Medulla oblongata (tissue), 1 donor: ENCODE measurements at regions not wholly inside any gene's neighbourhood (a gene's known extent, or its start where the extent isn't known, plus 50 kb on each side); places are given as distances from the start of the nearest gene placed in this dataset.
A peak's percentile ranks its signal among the peaks of the same experiment; 100 is the strongest.

Experiments
- DNase-seq: peaks from one replicate; pipeline ENCODE4 v3.0.0-alpha.2; 2015; ENCODE audit errors: extremely low spot score

DNA sequence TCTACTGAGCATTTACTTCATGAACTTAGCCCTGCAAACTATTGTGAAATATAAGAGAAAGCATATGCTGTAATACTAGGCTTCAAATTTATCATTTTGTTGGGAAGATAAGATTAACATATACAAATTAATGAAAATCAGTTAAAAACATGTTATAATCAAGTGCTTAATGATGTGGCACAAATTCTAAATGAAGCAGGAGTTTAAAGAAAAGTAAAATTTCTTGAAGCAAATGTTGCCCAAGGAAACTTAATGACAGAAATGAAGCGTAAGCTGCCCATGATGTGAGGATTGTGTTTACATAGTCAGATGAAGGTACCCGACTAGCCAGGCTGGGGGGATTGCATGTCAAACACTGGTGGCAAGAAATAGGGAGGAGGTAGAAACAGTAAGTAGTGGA is 103.1 kb upstream of the GAP43 start:
- DNase-seq, result no peak

- no peak for DNase-seq
Observed at GRCh38 chr3:115520651-115521245, 102.6 kb upstream of the GAP43 start.

DNA sequence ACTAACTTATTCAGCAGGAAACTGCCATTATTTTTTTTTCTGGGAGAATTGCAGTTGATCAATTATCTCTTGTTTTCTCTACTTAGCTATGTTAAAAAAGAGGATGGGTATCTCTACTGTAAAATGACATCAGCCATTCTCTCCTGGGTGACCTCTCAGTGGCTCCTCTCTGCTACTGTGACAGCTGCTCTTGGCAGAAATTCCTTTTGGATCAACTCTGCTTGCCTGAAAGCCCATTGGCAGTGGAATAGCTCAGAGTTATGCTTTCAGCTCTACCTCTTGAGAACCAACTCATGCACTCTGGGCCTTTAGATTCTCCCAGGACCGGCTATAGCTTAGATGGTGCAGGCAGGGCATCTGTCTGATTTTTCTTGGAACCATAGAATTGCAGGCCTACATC is 99.9 kb upstream of the GAP43 start:
- DNase-seq, result peak; percentile 25

GRCh38 chr3:115524549-115524948 is 98.8 kb upstream of the GAP43 start:
- DNase-seq, result no peak

GRCh38 chr3:115525731-115526130 is 97.6 kb upstream of the GAP43 start:
- no peak for DNase-seq

DNA sequence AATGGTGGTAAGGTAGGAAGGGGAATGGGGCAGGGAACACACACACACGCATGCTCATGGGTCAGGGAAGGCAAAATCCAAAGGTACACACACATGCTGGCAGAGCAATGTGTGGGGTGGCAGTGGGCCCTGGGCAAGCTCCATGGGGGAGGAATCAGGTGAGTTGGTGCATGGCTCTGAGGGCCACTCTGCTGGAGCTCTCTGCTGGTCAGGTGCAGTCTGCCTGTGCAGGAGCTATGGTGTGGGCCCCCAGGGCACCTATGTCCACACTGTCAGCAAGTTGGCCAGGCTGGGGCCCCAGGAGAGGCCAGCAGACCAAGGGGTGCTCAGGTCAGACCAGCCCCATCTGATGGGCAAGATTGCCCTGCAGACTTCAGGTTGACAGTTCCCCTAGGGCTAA is 90.1 kb upstream of the GAP43 start:
- no peak for DNase-seq

GRCh38 chr3:115536171-115536570 is 87.1 kb upstream of the GAP43 start:
- DNase-seq, result no peak

DNA sequence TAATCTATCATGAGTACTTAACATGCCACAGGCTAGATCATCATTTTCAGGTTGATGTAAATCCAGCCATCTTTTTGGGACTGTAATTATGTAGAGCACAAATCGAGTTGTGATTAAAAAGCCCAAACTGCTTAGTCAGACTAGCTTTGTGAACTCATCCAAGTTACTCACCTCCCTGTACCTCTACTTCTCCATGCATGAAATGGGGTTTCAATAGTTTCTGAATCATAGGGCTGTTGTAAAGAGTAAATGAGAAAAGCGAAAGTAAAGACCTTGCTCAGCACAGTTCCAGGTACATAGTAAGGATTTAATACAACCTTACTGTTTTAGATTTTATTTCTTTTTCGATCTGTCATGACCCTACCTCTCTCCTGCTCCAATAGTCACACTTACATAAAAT is 85.6 kb upstream of the GAP43 start:
- DNase-seq, result no peak

- DNase-seq, result no peak
Observed at GRCh38 chr3:115547207-115547606, 76.1 kb upstream of the GAP43 start.

DNA sequence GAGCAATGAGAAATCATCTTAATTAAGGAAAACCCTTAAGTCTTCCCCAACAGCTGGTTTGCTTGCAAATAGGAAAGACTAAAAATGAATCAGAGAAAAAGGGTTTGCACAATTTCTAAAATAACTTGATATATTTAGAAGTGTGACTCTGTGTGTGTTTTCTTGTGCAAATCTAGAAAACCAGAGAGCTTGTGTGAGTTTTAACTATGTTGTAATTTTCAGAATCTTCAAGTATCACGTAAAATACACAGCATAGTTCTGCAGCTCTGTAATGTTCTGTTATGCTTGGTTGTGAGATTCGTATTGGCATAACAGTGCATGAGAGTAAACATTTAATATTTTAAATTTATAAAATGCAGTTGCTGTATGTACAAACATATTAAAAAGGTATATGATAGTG is 74.7 kb upstream of the GAP43 start:
- DNase-seq, result no peak

- no peak for DNase-seq
Observed at GRCh38 chr3:115549071-115549470, 74.2 kb upstream of the GAP43 start.

- peak; percentile 8 for DNase-seq
Observed at GRCh38 chr3:115550285-115550761, 73.0 kb upstream of the GAP43 start.

DNA sequence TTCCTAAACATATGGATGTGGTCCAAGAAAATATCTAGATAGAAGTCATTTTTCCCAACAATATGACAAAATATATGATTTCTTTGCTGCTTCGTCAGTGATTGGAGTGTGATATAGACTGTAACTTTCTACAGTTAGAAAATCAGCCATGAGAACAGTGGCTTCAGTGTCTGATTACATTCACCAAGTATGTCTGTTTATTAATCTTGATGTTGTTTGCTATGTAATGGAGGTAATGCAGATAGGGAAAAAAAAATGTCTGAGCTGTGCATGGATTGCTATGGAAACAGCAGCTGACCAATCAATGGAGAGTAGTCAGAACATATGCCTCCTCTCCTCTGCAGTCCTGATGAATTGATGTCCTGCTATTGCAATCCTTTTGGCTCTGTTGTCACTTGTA is 72.3 kb upstream of the GAP43 start:
- no peak for DNase-seq

- DNase-seq, result no peak
Observed at GRCh38 chr3:115552007-115552406, 71.3 kb upstream of the GAP43 start.

DNA sequence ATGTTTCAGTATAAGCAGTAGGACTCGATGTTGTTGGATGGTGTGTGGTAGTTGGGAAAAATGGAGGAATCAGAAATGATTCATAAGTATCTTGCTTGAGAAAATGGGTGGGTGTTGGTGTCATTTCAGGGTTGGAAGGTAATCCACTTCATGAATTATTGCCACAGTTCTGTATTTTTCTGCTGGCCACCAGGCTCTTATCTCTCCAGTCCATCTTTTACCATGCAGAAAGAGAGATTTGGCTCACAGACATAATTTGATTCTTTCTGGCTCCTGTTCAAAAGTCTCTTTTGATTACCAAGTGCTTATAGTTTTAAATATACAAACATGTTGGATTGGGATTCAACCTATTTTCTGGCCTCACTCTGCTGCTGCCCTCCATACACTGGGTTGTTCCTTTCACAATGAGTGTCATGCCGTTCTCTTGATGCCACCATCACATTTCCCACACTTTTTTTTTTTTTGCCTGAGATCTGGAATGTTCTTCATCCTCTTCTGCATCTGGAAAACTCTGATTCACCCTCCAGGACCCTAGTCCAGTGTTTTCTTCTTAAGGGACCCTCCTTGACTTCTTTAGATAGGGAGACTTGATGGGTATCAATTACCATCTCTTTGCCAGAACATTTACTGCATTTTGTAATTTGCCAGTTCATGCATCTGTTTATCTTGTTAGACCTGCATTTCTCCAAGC is 69.4 kb upstream of the GAP43 start:
- DNase-seq, result no peak

- DNase-seq, result no peak
Observed at GRCh38 chr3:115554487-115554807, 68.9 kb upstream of the GAP43 start.

GRCh38 chr3:115562636-115563267 is 60.6 kb upstream of the GAP43 start:
- DNase-seq, result no peak

GRCh38 chr3:115563984-115564383 is 59.3 kb upstream of the GAP43 start:
- DNase-seq, result no peak

DNA sequence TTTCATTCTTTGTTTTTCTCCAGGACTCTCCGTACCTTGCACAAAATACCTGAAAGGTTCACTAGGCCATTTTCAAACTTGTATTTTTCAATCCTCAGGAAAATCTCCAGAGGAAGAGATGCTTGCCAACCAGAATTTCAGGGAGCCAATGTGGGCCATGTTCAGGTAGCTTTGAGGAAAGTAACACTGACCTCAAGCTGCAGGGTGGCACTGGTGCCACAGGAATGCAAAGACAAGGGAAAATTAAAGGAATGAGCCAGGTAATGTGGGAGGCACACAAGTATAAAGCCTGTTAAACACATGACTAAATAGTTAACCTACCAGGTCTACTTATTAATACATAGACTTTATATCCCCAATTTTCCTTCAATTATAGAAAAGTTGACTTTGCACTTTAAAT is 51.9 kb upstream of the GAP43 start:
- no peak for DNase-seq
